ENCODE measurements at regions not wholly inside any gene's neighbourhood (a gene's known extent, or its start where the extent isn't known, plus 50 kb on each side); places are given as distances from the start of the nearest gene placed in this dataset.

GRCh38 chr4:12956026-12956425 lies 528.1 kb downstream of the RAB28 start:
- TF ChIP-seq, protein P1, sequence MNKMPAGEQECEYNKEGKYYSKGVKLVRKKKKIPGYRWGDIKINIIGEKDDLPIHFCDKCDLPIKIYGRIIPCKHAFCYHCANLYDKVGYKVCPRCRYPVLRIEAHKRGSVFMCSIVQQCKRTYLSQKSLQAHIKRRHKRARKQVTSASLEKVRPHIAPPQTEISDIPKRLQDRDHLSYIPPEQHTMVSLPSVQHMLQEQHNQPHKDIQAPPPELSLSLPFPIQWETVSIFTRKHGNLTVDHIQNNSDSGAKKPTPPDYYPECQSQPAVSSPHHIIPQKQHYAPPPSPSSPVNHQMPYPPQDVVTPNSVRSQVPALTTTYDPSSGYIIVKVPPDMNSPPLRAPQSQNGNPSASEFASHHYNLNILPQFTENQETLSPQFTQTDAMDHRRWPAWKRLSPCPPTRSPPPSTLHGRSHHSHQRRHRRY (tag by site-specific recombination; IDR thresholded peaks at IDR 0.05) = no peak
- no peak for TF ChIP-seq HOXC10 (CRISPR knock-in tag; IDR thresholded peaks at IDR 0.05)
- TF ChIP-seq CTCF (tag by site-specific recombination; IDR thresholded peaks at IDR 0.05) = no peak
- TF ChIP-seq ZNF23 (tag by site-specific recombination; IDR thresholded peaks at IDR 0.05; ENCODE audit: borderline replicate concordance) = no peak
- TF ChIP-seq, protein P2, sequence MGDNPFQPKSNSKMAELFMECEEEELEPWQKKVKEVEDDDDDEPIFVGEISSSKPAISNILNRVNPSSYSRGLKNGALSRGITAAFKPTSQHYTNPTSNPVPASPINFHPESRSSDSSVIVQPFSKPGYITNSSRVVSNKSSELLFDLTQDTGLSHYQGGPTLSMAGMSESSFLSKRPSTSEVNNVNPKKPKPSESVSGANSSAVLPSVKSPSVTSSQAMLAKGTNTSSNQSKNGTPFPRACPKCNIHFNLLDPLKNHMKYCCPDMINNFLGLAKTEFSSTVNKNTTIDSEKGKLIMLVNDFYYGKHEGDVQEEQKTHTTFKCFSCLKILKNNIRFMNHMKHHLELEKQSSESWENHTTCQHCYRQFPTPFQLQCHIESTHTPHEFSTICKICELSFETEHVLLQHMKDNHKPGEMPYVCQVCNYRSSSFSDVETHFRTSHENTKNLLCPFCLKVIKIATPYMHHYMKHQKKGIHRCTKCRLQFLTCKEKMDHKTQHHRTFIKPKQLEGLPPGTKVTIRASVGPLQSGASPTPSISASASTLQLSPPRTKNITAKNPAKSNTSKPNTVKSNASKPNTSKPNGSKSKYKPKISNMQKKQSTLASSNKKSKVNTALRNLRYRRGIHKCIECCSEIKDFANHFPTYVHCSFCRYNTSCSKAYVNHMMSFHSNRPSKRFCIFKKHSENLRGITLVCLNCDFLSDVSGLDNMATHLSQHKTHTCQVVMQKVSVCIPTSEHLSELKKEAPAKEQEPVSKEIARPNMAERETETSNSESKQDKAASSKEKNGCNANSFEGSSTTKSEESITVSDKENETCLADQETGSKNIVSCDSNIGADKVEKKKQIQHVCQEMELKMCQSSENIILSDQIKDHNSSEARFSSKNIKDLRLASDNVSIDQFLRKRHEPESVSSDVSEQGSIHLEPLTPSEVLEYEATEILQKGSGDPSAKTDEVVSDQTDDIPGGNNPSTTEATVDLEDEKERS (tag by site-specific recombination; IDR thresholded peaks at IDR 0.05) = no peak
- no peak for TF ChIP-seq GLIS2 (tag by site-specific recombination; IDR thresholded peaks at IDR 0.05)
- no peak for TF ChIP-seq ZNF155 (tag by site-specific recombination; IDR thresholded peaks at IDR 0.05)
